ENCODE measurements at regions not wholly inside any gene's neighbourhood (a gene's known extent, or its start where the extent isn't known, plus 50 kb on each side); places are given as distances from the start of the nearest gene placed in this dataset.

DNA sequence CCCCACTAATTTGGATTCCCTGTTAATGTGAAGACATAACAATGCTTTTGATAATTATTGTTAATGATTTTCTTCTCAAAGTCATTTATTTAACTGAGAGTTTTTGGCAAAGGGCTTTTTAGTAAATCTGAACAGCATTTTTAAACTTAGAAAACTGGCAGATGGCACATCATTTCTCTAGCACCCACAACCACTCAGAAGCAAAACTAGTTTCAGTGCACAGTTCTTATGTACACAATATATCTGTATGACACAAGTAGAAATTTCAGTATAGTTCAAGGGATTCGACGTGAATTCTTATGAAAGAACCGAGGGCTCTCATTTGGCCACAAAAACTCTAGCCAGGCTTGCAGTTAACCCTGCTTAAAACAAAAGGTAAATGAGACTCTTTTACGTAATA lies 231.4 kb upstream of the CDH9 start:
- H3K9ac ChIP-seq: no peak overlapping the region
- WGBS (ENCODE audit: low lambda C conversion rate): 68% methylated on average over 4 of the region's 4 CpGs
- H3K27ac ChIP-seq (ENCODE audit: low read depth in 2 of 2, low read length in 1 of 2): no peak overlapping the region
- H3K9me3 ChIP-seq: no peaks in the 10 kb centered on the region
- H3K36me3 ChIP-seq (replicated peaks in 1 of 2; ENCODE audit: control insufficient read depth in 1 of 2, insufficient read depth in 2 of 2, low read length in 1 of 2): no peaks in the 10 kb centered on the region
- CTCF ChIA-PET: no interaction called here
- no peak overlapping the region for H3K4me3 ChIP-seq (ENCODE audit: low read depth in 2 of 2, low read length in 1 of 2)
- no peaks in the 10 kb centered on the region for H3K79me2 ChIP-seq (ENCODE audit: insufficient read depth)
- H4K20me1 ChIP-seq (ENCODE audit: insufficient read depth): no peaks in the 10 kb centered on the region
- no peak for TF ChIP-seq POLR2AphosphoS5 (IDR thresholded peaks at IDR 0.05; ENCODE audit: low read depth, low read length)
- no peaks in the 10 kb centered on the region for H3F3A ChIP-seq (replicated peaks; ENCODE audit: insufficient read depth)
- no peaks in the 10 kb centered on the region for H3K27me3 ChIP-seq (ENCODE audit: insufficient read depth)
- no peaks in the 10 kb centered on the region for H3K9me2 ChIP-seq
- no peak overlapping the region for H3K4me2 ChIP-seq
- DNase-seq: no peak
- H2AFZ ChIP-seq (ENCODE audit: low read depth): no peak overlapping the region
- no peaks in the 10 kb centered on the region for H3K4me1 ChIP-seq (ENCODE audit: control insufficient read depth in 1 of 2, insufficient read depth in 2 of 2, low read depth in 1 of 2, low read length in 1 of 2)
- POLR2A ChIA-PET: no interaction called here

DNA sequence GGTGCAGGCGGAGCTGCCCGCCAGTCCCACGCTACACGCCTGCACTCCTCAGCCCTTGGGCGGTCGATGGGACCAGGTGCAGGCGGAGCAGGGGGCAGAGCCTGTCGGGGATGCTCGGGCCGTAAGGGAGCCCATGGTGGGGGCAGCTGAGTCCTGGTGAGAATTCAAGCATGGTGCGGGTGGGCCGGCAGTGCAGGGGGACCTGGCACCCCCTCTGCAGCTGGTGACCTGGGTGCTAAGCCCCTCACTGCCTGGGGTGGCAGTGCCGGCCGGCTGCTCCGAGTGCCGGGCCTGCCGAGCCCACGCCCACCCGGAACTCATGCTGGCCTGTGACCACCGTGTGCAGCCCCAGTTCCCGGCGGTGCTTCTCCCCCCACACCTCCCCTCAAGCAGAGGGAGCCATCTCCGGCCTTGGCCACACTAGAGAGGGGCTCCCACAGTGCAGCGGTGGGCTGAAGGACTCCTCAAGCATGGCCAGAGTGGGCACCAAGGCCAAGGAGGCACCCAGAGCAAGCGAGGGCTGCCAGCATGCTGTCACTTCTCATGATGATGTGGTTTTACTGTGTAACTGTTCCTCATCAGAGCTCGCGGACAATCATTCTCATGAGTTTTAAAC lies 228.9 kb upstream of the CDH9 start:
- Histone ChIP-seq H3K27me3 (ENCODE audit: insufficient read depth) (no peaks in the 10 kb centered on the region), H3K4me3 (ENCODE audit: low read depth in 2 of 2, low read length in 1 of 2) (no peak overlapping the region), H3K79me2 (ENCODE audit: insufficient read depth) (no peaks in the 10 kb centered on the region), H3F3A (replicated peaks; ENCODE audit: insufficient read depth) (no peaks in the 10 kb centered on the region), H3K4me1 (ENCODE audit: control insufficient read depth in 1 of 2, insufficient read depth in 2 of 2, low read depth in 1 of 2, low read length in 1 of 2) (no peaks in the 10 kb centered on the region), H3K4me2 (no peak overlapping the region), H3K9me2 (no peaks in the 10 kb centered on the region), H3K36me3 (replicated peaks in 1 of 2; ENCODE audit: control insufficient read depth in 1 of 2, insufficient read depth in 2 of 2, low read length in 1 of 2) (no peaks in the 10 kb centered on the region), H4K20me1 (ENCODE audit: insufficient read depth) (no peaks in the 10 kb centered on the region), H2AFZ (ENCODE audit: low read depth) (no peak overlapping the region), H3K27ac (ENCODE audit: low read depth in 2 of 2, low read length in 1 of 2) (no peak overlapping the region), H3K9me3 (no peaks in the 10 kb centered on the region), H3K9ac (no peak overlapping the region)
- peak; percentile 3 for DNase-seq
- TF ChIP-seq GATA2 (CRISPR knock-in tag; IDR thresholded peaks at IDR 0.05) (no peak), CHD2 (IDR thresholded peaks at IDR 0.05; ENCODE audit: low read length, partially characterized antibody) (no peak), FOXJ3 (CRISPR knock-in tag; IDR thresholded peaks at IDR 0.05) (no peak), ELF1 (IDR thresholded peaks at IDR 0.05) (no peak), EP300 (IDR thresholded peaks at IDR 0.05; ENCODE audit: borderline replicate concordance in 1 of 2, low read depth in 1 of 2, low read length in 1 of 2) (no peak), RCOR1 (IDR thresholded peaks at IDR 0.05; ENCODE audit: low read length) (no peak), RFX5 (IDR thresholded peaks at IDR 0.05; ENCODE audit: low read length) (no peak), MXI1 (IDR thresholded peaks at IDR 0.05; ENCODE audit: low read depth, low read length) (no peak), TEAD4 (IDR thresholded peaks at IDR 0.05; ENCODE audit: borderline replicate concordance, insufficient read depth) (no peak), MEF2A (IDR thresholded peaks at IDR 0.05; ENCODE audit: borderline replicate concordance, low read depth) (no peak), MAX (IDR thresholded peaks at IDR 0.05; ENCODE audit: low read depth) (no peak), RXRA (IDR thresholded peaks at IDR 0.05; ENCODE audit: borderline replicate concordance, low read depth) (no peak), RAD21 (IDR thresholded peaks at IDR 0.05; ENCODE audit: low read length) (no peak), TCF12 (IDR thresholded peaks at IDR 0.05) (no peak)
- TF ChIP-seq, protein P1, sequence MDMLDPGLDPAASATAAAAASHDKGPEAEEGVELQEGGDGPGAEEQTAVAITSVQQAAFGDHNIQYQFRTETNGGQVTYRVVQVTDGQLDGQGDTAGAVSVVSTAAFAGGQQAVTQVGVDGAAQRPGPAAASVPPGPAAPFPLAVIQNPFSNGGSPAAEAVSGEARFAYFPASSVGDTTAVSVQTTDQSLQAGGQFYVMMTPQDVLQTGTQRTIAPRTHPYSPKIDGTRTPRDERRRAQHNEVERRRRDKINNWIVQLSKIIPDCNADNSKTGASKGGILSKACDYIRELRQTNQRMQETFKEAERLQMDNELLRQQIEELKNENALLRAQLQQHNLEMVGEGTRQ (IDR thresholded peaks at IDR 0.05; ENCODE audit: borderline replicate concordance, low read depth, low read length): no peak
- TF ChIP-seq, protein P2, sequence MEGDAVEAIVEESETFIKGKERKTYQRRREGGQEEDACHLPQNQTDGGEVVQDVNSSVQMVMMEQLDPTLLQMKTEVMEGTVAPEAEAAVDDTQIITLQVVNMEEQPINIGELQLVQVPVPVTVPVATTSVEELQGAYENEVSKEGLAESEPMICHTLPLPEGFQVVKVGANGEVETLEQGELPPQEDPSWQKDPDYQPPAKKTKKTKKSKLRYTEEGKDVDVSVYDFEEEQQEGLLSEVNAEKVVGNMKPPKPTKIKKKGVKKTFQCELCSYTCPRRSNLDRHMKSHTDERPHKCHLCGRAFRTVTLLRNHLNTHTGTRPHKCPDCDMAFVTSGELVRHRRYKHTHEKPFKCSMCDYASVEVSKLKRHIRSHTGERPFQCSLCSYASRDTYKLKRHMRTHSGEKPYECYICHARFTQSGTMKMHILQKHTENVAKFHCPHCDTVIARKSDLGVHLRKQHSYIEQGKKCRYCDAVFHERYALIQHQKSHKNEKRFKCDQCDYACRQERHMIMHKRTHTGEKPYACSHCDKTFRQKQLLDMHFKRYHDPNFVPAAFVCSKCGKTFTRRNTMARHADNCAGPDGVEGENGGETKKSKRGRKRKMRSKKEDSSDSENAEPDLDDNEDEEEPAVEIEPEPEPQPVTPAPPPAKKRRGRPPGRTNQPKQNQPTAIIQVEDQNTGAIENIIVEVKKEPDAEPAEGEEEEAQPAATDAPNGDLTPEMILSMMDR (IDR thresholded peaks at IDR 0.05): no peak
- TF ChIP-seq, protein P3, sequence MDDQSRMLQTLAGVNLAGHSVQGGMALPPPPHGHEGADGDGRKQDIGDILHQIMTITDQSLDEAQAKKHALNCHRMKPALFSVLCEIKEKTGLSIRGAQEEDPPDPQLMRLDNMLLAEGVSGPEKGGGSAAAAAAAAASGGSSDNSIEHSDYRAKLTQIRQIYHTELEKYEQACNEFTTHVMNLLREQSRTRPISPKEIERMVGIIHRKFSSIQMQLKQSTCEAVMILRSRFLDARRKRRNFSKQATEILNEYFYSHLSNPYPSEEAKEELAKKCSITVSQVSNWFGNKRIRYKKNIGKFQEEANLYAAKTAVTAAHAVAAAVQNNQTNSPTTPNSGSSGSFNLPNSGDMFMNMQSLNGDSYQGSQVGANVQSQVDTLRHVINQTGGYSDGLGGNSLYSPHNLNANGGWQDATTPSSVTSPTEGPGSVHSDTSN (IDR thresholded peaks at IDR 0.05): no peak
- TF ChIP-seq, protein P4, sequence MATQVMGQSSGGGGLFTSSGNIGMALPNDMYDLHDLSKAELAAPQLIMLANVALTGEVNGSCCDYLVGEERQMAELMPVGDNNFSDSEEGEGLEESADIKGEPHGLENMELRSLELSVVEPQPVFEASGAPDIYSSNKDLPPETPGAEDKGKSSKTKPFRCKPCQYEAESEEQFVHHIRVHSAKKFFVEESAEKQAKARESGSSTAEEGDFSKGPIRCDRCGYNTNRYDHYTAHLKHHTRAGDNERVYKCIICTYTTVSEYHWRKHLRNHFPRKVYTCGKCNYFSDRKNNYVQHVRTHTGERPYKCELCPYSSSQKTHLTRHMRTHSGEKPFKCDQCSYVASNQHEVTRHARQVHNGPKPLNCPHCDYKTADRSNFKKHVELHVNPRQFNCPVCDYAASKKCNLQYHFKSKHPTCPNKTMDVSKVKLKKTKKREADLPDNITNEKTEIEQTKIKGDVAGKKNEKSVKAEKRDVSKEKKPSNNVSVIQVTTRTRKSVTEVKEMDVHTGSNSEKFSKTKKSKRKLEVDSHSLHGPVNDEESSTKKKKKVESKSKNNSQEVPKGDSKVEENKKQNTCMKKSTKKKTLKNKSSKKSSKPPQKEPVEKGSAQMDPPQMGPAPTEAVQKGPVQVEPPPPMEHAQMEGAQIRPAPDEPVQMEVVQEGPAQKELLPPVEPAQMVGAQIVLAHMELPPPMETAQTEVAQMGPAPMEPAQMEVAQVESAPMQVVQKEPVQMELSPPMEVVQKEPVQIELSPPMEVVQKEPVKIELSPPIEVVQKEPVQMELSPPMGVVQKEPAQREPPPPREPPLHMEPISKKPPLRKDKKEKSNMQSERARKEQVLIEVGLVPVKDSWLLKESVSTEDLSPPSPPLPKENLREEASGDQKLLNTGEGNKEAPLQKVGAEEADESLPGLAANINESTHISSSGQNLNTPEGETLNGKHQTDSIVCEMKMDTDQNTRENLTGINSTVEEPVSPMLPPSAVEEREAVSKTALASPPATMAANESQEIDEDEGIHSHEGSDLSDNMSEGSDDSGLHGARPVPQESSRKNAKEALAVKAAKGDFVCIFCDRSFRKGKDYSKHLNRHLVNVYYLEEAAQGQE (IDR thresholded peaks at IDR 0.05; ENCODE audit: low read depth, low read length): no peak
- TF ChIP-seq, protein P5, sequence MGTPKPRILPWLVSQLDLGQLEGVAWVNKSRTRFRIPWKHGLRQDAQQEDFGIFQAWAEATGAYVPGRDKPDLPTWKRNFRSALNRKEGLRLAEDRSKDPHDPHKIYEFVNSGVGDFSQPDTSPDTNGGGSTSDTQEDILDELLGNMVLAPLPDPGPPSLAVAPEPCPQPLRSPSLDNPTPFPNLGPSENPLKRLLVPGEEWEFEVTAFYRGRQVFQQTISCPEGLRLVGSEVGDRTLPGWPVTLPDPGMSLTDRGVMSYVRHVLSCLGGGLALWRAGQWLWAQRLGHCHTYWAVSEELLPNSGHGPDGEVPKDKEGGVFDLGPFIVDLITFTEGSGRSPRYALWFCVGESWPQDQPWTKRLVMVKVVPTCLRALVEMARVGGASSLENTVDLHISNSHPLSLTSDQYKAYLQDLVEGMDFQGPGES (IDR thresholded peaks at IDR 0.05; ENCODE audit: low read depth, low read length): no peak
- ChIA-PET POLR2A (no interaction called here), CTCF (interaction anchor here (0.8 kb wide), 1 partner anchor 19 kb away, joined by 3 read pairs; no protein-coding TSS in a partner anchor)
- WGBS (ENCODE audit: low lambda C conversion rate): 75% methylated on average over 4 of the region's 27 CpGs

All from SK-N-SH (cell line).